Osteocyte (in vitro differentiated cells): ENCODE measurements at regions not wholly inside any gene's neighbourhood (a gene's known extent, or its start where the extent isn't known, plus 50 kb on each side); places are given as distances from the start of the nearest gene placed in this dataset.

Experiments used
- DNase-seq: peaks from one replicate; pipeline ENCODE4 v3.0.0; 2021; ENCODE audit warnings: mixed read lengths; ENCODE audit not compliant: unreplicated experiment; ENCODE audit errors: extremely low spot score
- H3K27ac Mint-ChIP-seq: one replicate; pipeline ENCODE4 v1.8.0; 2021; ENCODE audit warnings: mild to moderate bottlenecking, mixed read lengths; ENCODE audit not compliant: unreplicated experiment
- H3K27me3 Mint-ChIP-seq: one replicate; pipeline ENCODE4 v1.8.0; 2021; ENCODE audit warnings: mixed read lengths; ENCODE audit not compliant: unreplicated experiment
- H3K36me3 Mint-ChIP-seq: one replicate; pipeline ENCODE4 v1.8.0; 2021; ENCODE audit warnings: mixed read lengths; ENCODE audit not compliant: unreplicated experiment
- H3K4me1 Mint-ChIP-seq: one replicate; pipeline ENCODE4 v1.8.0; 2021; ENCODE audit warnings: mixed read lengths; ENCODE audit not compliant: unreplicated experiment
- H3K4me3 Mint-ChIP-seq: one replicate; pipeline ENCODE4 v1.8.0; 2021; ENCODE audit warnings: mild to moderate bottlenecking, moderate library complexity, mixed read lengths; ENCODE audit not compliant: unreplicated experiment
- H3K9me3 Mint-ChIP-seq: one replicate; pipeline ENCODE4 v1.8.0; 2021; ENCODE audit warnings: mixed read lengths; ENCODE audit not compliant: unreplicated experiment
- TF ChIP-seq, protein P1 (sequence below): fragments of 200-600 bp; sonication (generic); IDR thresholded peaks from 2 replicates; pipeline ENCODE4 v1.5.0; 2021; ENCODE audit warnings: antibody characterized with exemption, mild to moderate bottlenecking, moderate library complexity

DNA sequence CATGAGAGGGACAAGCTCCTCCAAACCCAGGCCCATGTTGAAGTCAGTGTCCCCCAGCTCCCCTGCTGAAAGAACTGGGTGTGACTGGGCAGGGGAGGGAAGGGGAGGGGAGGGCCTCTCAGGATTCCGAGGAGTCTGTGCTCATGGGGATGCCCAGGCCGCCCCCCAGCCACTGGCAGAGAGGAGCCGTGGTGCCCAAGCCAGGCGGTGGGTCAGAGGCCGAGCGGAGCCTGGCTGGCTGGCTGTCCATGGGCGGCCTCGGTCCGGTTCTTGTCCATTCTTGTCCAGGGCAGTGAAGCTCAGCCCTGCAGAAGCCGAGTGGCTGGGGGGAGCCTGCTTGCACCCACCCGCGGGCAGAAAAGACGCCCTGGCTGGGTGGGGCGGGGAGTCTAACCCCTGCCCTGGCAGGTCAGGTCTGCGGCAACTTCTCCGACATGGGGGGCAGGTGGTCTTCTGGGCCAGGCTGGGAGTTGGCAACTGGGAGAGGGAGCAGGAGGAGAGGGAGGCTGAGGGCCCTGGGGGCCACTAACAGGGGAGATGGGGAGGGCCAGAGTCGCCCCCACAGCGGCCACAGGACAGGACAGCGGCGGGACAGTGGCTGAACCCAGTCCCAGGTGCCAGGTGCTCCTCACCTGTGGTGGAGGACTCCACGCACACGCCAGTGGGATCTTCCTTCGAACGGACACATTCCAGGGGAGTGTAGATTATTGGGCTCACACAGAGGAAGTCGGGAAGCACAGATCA is 54.1 kb downstream of the FOXL3 start:
- Mint-ChIP-seq H3K4me3 (no peak overlapping the region), H3K27me3 (peaks cover 6% of the 10 kb centered on the region), H3K36me3 (no peaks in the 10 kb centered on the region), H3K27ac (no peak overlapping the region), H3K4me1 (peaks cover 2% of the 10 kb centered on the region), H3K9me3 (no peaks in the 10 kb centered on the region)
- TF ChIP-seq, protein P1, sequence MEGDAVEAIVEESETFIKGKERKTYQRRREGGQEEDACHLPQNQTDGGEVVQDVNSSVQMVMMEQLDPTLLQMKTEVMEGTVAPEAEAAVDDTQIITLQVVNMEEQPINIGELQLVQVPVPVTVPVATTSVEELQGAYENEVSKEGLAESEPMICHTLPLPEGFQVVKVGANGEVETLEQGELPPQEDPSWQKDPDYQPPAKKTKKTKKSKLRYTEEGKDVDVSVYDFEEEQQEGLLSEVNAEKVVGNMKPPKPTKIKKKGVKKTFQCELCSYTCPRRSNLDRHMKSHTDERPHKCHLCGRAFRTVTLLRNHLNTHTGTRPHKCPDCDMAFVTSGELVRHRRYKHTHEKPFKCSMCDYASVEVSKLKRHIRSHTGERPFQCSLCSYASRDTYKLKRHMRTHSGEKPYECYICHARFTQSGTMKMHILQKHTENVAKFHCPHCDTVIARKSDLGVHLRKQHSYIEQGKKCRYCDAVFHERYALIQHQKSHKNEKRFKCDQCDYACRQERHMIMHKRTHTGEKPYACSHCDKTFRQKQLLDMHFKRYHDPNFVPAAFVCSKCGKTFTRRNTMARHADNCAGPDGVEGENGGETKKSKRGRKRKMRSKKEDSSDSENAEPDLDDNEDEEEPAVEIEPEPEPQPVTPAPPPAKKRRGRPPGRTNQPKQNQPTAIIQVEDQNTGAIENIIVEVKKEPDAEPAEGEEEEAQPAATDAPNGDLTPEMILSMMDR = no peak
- DNase-seq = no peak

- H3K36me3 Mint-ChIP-seq = no peaks in the 10 kb centered on the region
- H3K4me3 Mint-ChIP-seq = no peak overlapping the region
- no peaks in the 10 kb centered on the region for H3K9me3 Mint-ChIP-seq
- peaks cover 4% of the 10 kb centered on the region for H3K27me3 Mint-ChIP-seq
- DNase-seq = no peak
- TF ChIP-seq, protein P1 = no peak
- H3K4me1 Mint-ChIP-seq = no peaks in the 10 kb centered on the region
- no peak overlapping the region for H3K27ac Mint-ChIP-seq
These were observed 54.6 kb downstream of the FOXL3 start for GRCh38 chr7:344608-344994.

- H3K27ac Mint-ChIP-seq = no peak overlapping the region
- TF ChIP-seq, protein P1 = no peak
- DNase-seq = no peak
These were observed 56.3 kb downstream of the FOXL3 start for GRCh38 chr7:346116-346898.

DNA sequence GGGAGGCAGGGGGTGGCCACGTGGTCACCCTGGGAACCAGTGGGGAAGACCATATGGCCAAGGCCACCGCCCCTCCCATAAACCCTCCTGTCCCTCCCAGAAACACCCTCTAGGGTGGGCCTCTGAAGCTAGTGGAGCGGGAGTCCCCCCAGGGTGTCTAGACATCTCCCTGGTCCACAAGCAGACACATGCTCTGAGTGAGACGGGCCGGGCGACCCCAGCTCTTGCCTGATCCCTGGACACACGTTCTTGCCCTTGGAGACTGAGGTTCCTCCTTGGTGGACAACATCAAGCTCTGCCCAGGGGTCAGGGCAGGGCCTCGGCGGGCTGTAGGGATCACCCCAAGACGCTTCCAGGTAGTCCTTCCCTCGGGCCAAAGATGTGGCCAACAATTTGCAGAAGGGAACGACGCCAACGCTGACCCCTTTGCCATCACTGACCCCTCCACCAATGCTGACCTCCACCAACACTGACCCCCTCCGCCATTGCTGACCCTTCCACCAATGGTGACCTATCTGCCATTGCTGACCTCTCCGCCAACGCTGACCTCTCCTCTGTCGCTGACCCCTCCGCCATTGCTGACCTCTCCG is 57.1 kb downstream of the FOXL3 start:
- Mint-ChIP-seq H3K36me3 (no peaks in the 10 kb centered on the region), H3K9me3 (no peaks in the 10 kb centered on the region), H3K27ac (no peak overlapping the region), H3K27me3 (no peaks in the 10 kb centered on the region), H3K4me1 (no peaks in the 10 kb centered on the region), H3K4me3 (no peak overlapping the region)
- no peak for DNase-seq
- TF ChIP-seq, protein P1 = no peak

More at GRCh38 chr7:346116-346898, 56.3 kb downstream of the FOXL3 start:
- Mint-ChIP-seq H3K36me3 (no peaks in the 10 kb centered on the region), H3K4me1 (no peaks in the 10 kb centered on the region), H3K27me3 (no peaks in the 10 kb centered on the region), H3K9me3 (no peaks in the 10 kb centered on the region), H3K4me3 (no peak overlapping the region)
